H1 (cell line): ENCODE measurements at regions not wholly inside any gene's neighbourhood (a gene's known extent, or its start where the extent isn't known, plus 50 kb on each side); places are given as distances from the start of the nearest gene placed in this dataset.

Source experiments
- CTCF ChIA-PET: fragments of 300-600 bp; sonication (Branson Sonifier 250); formaldehyde crosslinking; loops from one replicate; lab custom pipeline; 2021; ENCODE audit not compliant: partially characterized antibody; lab: Charles Lee
- POLR2A ChIA-PET: fragments of 300-600 bp; sonication (Branson Sonifier 250); formaldehyde crosslinking; loops from one replicate; lab custom pipeline; 2021; ENCODE audit warnings: inconsistent platforms; ENCODE audit not compliant: partially characterized antibody; lab: Charles Lee
- DNase-seq, 2 experiments: peaks; one replicate each; pipeline versions ENCODE4 v3.0.0 to v3.0.0-alpha.2; 2010 to 2022; ENCODE audit warnings: low spot score in 2 of 2, low read depth in 1 of 2, mixed read lengths in 1 of 2
- FAIRE-seq: peaks from 2 replicates; lab custom pipeline; 2011; peaks lifted over from hg19 to GRCh38; lab: Jason Lieb, UNC
- H2AFZ ChIP-seq: 2 replicates; pipeline ENCODE4 v1.8.1; 2012; ENCODE audit warnings: low read length, inconsistent platforms
- H2AK5ac ChIP-seq: 2 replicates; pipeline ENCODE4 v1.6.1; 2013; ENCODE audit warnings: low read depth, low read length
- H2BK120ac ChIP-seq: replicated peaks from 2 replicates; pipeline ENCODE3; 2013; ENCODE audit warnings: low read depth, low read length, inconsistent platforms
- H2BK12ac ChIP-seq: 2 replicates; pipeline ENCODE4 v1.6.1; 2013; ENCODE audit warnings: low read depth, low read length
- H2BK15ac ChIP-seq: 2 replicates; pipeline ENCODE4 v1.6.1; 2013; ENCODE audit warnings: low read length
- H2BK20ac ChIP-seq: 2 replicates; pipeline ENCODE4 v1.6.1; 2013; ENCODE audit warnings: low read length
- H2BK5ac ChIP-seq: 2 replicates; pipeline ENCODE4 v1.6.1; 2013; ENCODE audit warnings: low read depth, low read length
- H3K14ac ChIP-seq: 2 replicates; pipeline ENCODE4 v1.6.1; 2013; ENCODE audit warnings: inconsistent platforms; ENCODE audit not compliant: insufficient read length
- H3K18ac ChIP-seq: 2 replicates; pipeline ENCODE4 v1.6.1; 2013; ENCODE audit warnings: low read length; ENCODE audit errors: extremely low read depth
- H3K23ac ChIP-seq: 2 replicates; pipeline ENCODE4 v1.6.1; 2013; ENCODE audit warnings: inconsistent platforms; ENCODE audit not compliant: insufficient read length
- H3K23me2 ChIP-seq: 2 replicates; pipeline ENCODE4 v1.6.1; 2013; ENCODE audit warnings: low read depth, low read length
- H3K27ac ChIP-seq: 2 replicates; pipeline ENCODE4 v1.6.1; 2011; ENCODE audit warnings: low read depth, low read length, inconsistent platforms
- H3K27me3 ChIP-seq, 4 experiments: replicated peaks in 1 of 4; 1 replicate in 1 of 4; 2 replicates in 3 of 4; pipeline versions ENCODE4 v1.6.1 to v1.8.1; 2011 to 2013; ENCODE audit warnings: low read length in 3 of 4, mild to moderate bottlenecking in 3 of 4, inconsistent platforms in 2 of 4, mixed read lengths in 2 of 4, moderate library complexity in 1 of 4; ENCODE audit not compliant: control insufficient read depth in 3 of 4, insufficient read depth in 3 of 4; ENCODE audit errors: extremely low read depth in 1 of 4
- H3K36me3 ChIP-seq, 4 experiments: 2 replicates each; pipeline versions ENCODE4 v1.6.1 to v1.8.1; 2011 to 2013; ENCODE audit warnings: mild to moderate bottlenecking in 4 of 4, low read length in 3 of 4, moderate library complexity in 2 of 4, control low read depth in 1 of 4, inconsistent platforms in 1 of 4; ENCODE audit not compliant: insufficient read depth in 4 of 4, control insufficient read depth in 2 of 4
- H3K4ac ChIP-seq: replicated peaks from 2 replicates; pipeline ENCODE3; 2013; ENCODE audit warnings: low read length, low read depth, mixed read lengths, inconsistent platforms; ENCODE audit not compliant: insufficient read length
- H3K4me1 ChIP-seq, 4 experiments: replicated peaks in 1 of 4; 1 replicate in 1 of 4; 2 replicates in 3 of 4; pipeline versions ENCODE4 v1.6.1 to v1.8.1; 2011 to 2013; ENCODE audit warnings: low read length in 3 of 4, inconsistent platforms in 2 of 4, mixed read lengths in 1 of 4; ENCODE audit not compliant: insufficient read depth in 4 of 4, control insufficient read depth in 3 of 4
- H3K4me2 ChIP-seq, 2 experiments: 2 replicates each; pipeline versions ENCODE4 v1.6.1 to v1.8.1; 2011 to 2013; ENCODE audit warnings: low read depth in 2 of 2, low read length in 2 of 2, control low read depth in 1 of 2, inconsistent platforms in 1 of 2, mild to moderate bottlenecking in 1 of 2; ENCODE audit not compliant: insufficient read depth in 1 of 2
- H3K4me3 ChIP-seq, 4 experiments: fragments of 200-600, 300-600 bp in 1 of 4; sonication (generic), shearing (Covaris generic), sonication (Bioruptor Twin) in 1 of 4; 2 replicates each; pipeline versions ENCODE4 v1.5.1 to v1.8.1; 2011 to 2016; ENCODE audit warnings: low read length in 4 of 4, low read depth in 3 of 4, control low read depth in 2 of 4, inconsistent platforms in 2 of 4, mild to moderate bottlenecking in 2 of 4, mixed read lengths in 1 of 4, moderate library complexity in 1 of 4; ENCODE audit not compliant: insufficient read depth in 2 of 4; ENCODE audit errors: extremely low read depth in 1 of 4
- H3K56ac ChIP-seq: replicated peaks from 2 replicates; pipeline ENCODE3; 2013; ENCODE audit warnings: low read depth, mild to moderate bottlenecking, mixed read lengths, low read length, inconsistent platforms; ENCODE audit not compliant: insufficient read length
- H3K79me1 ChIP-seq: 2 replicates; pipeline ENCODE4 v1.6.1; 2013; ENCODE audit warnings: low read depth, low read length, control low read depth
- H3K79me2 ChIP-seq, 2 experiments: 2 replicates each; pipeline versions ENCODE4 v1.6.1 to v1.8.1; 2012 to 2013; ENCODE audit warnings: low read length in 2 of 2, mild to moderate bottlenecking in 2 of 2, inconsistent platforms in 1 of 2; ENCODE audit not compliant: insufficient read depth in 2 of 2, control insufficient read depth in 1 of 2
- H3K9ac ChIP-seq, 4 experiments: replicated peaks in 1 of 4; 1 replicate in 1 of 4; 2 replicates in 3 of 4; pipeline versions ENCODE4 v1.6.1 to v1.8.1; 2011 to 2013; ENCODE audit warnings: low read depth in 3 of 4, low read length in 3 of 4, control low read depth in 2 of 4, mild to moderate bottlenecking in 2 of 4, moderate library complexity in 2 of 4, inconsistent platforms in 1 of 4; ENCODE audit errors: extremely low read depth in 1 of 4
- H3K9me3 ChIP-seq, 2 experiments: 2 replicates each; pipeline versions ENCODE4 v1.6.1 to v1.8.1; 2012 to 2013; ENCODE audit warnings: mild to moderate bottlenecking in 2 of 2, moderate library complexity in 2 of 2, control low read depth in 1 of 2, inconsistent platforms in 1 of 2, low read depth in 1 of 2, low read length in 1 of 2, mixed read lengths in 1 of 2; ENCODE audit not compliant: insufficient read depth in 2 of 2
- H4K20me1 ChIP-seq, 2 experiments: replicated peaks in 1 of 2; 2 replicates each; pipeline versions ENCODE3 to v1.8.1; 2011 to 2013; ENCODE audit warnings: inconsistent platforms in 2 of 2, low read length in 2 of 2, mild to moderate bottlenecking in 1 of 2; ENCODE audit not compliant: insufficient read depth in 2 of 2, control insufficient read depth in 1 of 2
- H4K5ac ChIP-seq: 2 replicates; pipeline ENCODE4 v1.6.1; 2013; ENCODE audit warnings: low read length, low read depth, mixed read lengths, inconsistent platforms; ENCODE audit not compliant: insufficient read length
- H4K8ac ChIP-seq: 2 replicates; pipeline ENCODE4 v1.8.0; 2013; ENCODE audit warnings: mild to moderate bottlenecking, moderate library complexity, low read length, inconsistent platforms; ENCODE audit not compliant: insufficient read depth; ENCODE audit errors: extremely low read depth
- H4K91ac ChIP-seq: replicated peaks from 2 replicates; pipeline ENCODE3; 2013; ENCODE audit warnings: low read length, mixed read lengths, inconsistent platforms; ENCODE audit not compliant: insufficient read length
- JUN ChIP-seq: IDR thresholded peaks from 2 replicates; pipeline ENCODE4 v1.6.1; 2011; ENCODE audit warnings: low read depth, mild to moderate bottlenecking, improper control_type of control experiment, low read length
- POLR2A ChIP-seq, 2 experiments: IDR thresholded peaks; 1 replicate in 1 of 2; 2 replicates in 1 of 2; pipeline ENCODE4 v1.6.1; 2011; ENCODE audit warnings: low read depth in 2 of 2, low read length in 2 of 2, mild to moderate bottlenecking in 2 of 2; ENCODE audit errors: control extremely low read depth in 1 of 2
- RXRA ChIP-seq: IDR thresholded peaks from 2 replicates; pipeline ENCODE4 v1.6.1; 2011; ENCODE audit warnings: low read depth, mild to moderate bottlenecking, low read length, moderate library complexity; ENCODE audit not compliant: insufficient read depth
- SIN3A ChIP-seq, 2 experiments: IDR thresholded peaks in 1 of 2; conservative IDR thresholded peaks in 1 of 2; 2 replicates each; pipeline ENCODE4 v1.6.1; 2011 to 2012; ENCODE audit warnings: low read length in 2 of 2, improper control_type of control experiment in 1 of 2, low read depth in 1 of 2, mild to moderate bottlenecking in 1 of 2
- WGBS, 2 experiments: shearing (Covaris generic) in 1 of 2; methylation state at CpG; one replicate each; pipeline versions ENCODE4 v1.1.6 to v1.1.7; 2013 to 2015; ENCODE audit warnings: low lambda C conversion rate in 2 of 2, mixed read lengths in 2 of 2, inconsistent platforms in 1 of 2, low coverage in 1 of 2, missing lambda C conversion rate in 1 of 2; ENCODE audit not compliant: insufficient replicate concordance in 2 of 2, insufficient coverage in 1 of 2, insufficient read length in 1 of 2; ENCODE audit errors: extremely low coverage in 1 of 2, missing lambda C conversion rate in 1 of 2; 5-methylcytosine and 5-hydroxymethylcytosine counted together
- TF ChIP-seq, protein P1 (sequence below): IDR thresholded peaks from 2 replicates; pipeline ENCODE4 v1.6.1; 2011; ENCODE audit warnings: low read depth, mild to moderate bottlenecking, low read length; ENCODE audit not compliant: insufficient read depth

DNA sequence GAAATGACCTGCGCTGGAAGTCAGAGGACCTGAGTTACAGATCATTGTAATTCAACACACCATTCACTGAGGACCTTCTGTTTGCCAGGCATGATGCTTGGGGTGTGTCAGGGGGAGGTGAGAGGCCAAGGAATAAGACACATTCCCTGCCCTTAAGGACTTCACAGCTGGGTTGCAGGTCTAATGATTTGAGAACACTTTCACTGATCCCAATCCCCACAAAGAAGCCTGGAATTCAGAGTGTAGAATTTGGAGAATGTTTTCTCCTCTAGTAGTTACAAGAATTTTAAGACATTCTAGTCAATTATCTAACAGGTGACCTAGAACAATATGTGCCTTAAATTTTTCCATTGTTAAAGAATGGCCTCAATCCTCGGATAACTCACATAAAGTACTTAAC lies 322.4 kb downstream of the TNS1 start:
- Histone ChIP-seq H3K4me3 (no peak overlapping the region), H3K4me1 (no peaks in the 10 kb centered on the region; a peak in 1 of 7 replicates), H4K20me1 (no peaks in the 10 kb centered on the region), H2AK5ac (no peak overlapping the region), H3K23ac (no peak overlapping the region), H3K4ac (no peak overlapping the region), H2BK120ac (no peak overlapping the region), H3K79me1 (no peaks in the 10 kb centered on the region), H3K79me2 (no peaks in the 10 kb centered on the region), H4K91ac (no peak overlapping the region), H3K36me3 (no peaks in the 10 kb centered on the region), H4K8ac (no peak overlapping the region), H3K56ac (no peak overlapping the region), H2BK5ac (no peak overlapping the region), H2BK12ac (no peak overlapping the region), H3K9me3 (no peaks in the 10 kb centered on the region), H4K5ac (no peak overlapping the region), H3K9ac (no peak overlapping the region), H3K23me2 (no peaks in the 10 kb centered on the region)
- no peak for DNase-seq
- POLR2A ChIA-PET, result no interaction called here
- no peak for FAIRE-seq
- WGBS, 2 experiments, result 83% methylated on average over 2 of the region's 2 CpGs; no CpG with 5 or more reads in 1 of the 2 experiments
- TF ChIP-seq POLR2A (IDR thresholded peaks at IDR 0.05; ENCODE audit: control extremely low read depth in 1 of 2, low read depth in 2 of 2, low read length in 2 of 2), result no peak
- TF ChIP-seq JUN, result no peak
- TF ChIP-seq SIN3A (conservative IDR thresholded peaks at IDR 0.05 in 1 of 2, IDR thresholded peaks at IDR 0.05 in 1 of 2; ENCODE audit: low read depth in 1 of 2, low read length in 2 of 2), result no peak
- TF ChIP-seq, protein P1, sequence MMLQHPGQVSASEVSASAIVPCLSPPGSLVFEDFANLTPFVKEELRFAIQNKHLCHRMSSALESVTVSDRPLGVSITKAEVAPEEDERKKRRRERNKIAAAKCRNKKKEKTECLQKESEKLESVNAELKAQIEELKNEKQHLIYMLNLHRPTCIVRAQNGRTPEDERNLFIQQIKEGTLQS, result no peak
- TF ChIP-seq RXRA, result no peak
- TF ChIP-seq, all 59 proteins: peak for 0
- no peak overlapping the region for H3K27ac ChIP-seq
- H3K4me2 ChIP-seq, result no peak overlapping the region
- H3K14ac ChIP-seq, result no peak overlapping the region
- no peak overlapping the region for H2BK15ac ChIP-seq
- no peak overlapping the region for H3K18ac ChIP-seq
- H2BK20ac ChIP-seq, result no peak overlapping the region
- no peak overlapping the region for H2AFZ ChIP-seq
- peaks cover 0 to 3% (median under 1%) of the 10 kb centered on the region in 4 experiments; a peak in 2 of 7 replicates for H3K27me3 ChIP-seq
- CTCF ChIA-PET, result interaction anchor here (0.6 to 1.5 kb wide), 2 partner anchors 13 to 632 kb away, joined by 3 to 4 read pairs; no protein-coding TSS in a partner anchor
